GM12872 (cell line): ENCODE measurements at regions not wholly inside any gene's neighbourhood (a gene's known extent, or its start where the extent isn't known, plus 50 kb on each side); places are given as distances from the start of the nearest gene placed in this dataset.

Experiments
- CTCF ChIP-seq: IDR thresholded peaks from 3 replicates; pipeline ENCODE4 v1.5.1; 2011; ENCODE audit warnings: low read depth, mild to moderate bottlenecking, low read length, moderate library complexity; ENCODE audit not compliant: insufficient read depth

GRCh38 chr9:86671018-86671417 is 276.3 kb downstream of the GAS1 start:
- no peak for TF ChIP-seq CTCF

- no peak for TF ChIP-seq CTCF
These were observed 276.8 kb downstream of the GAS1 start for GRCh38 chr9:86670536-86670935.

- no peak for TF ChIP-seq CTCF
These were observed 277.2 kb downstream of the GAS1 start for GRCh38 chr9:86670076-86670475.

GRCh38 chr9:86669422-86669821 is 277.9 kb downstream of the GAS1 start:
- TF ChIP-seq CTCF, result no peak

GRCh38 chr9:86668488-86668887 is 278.8 kb downstream of the GAS1 start:
- TF ChIP-seq CTCF, result no peak

DNA sequence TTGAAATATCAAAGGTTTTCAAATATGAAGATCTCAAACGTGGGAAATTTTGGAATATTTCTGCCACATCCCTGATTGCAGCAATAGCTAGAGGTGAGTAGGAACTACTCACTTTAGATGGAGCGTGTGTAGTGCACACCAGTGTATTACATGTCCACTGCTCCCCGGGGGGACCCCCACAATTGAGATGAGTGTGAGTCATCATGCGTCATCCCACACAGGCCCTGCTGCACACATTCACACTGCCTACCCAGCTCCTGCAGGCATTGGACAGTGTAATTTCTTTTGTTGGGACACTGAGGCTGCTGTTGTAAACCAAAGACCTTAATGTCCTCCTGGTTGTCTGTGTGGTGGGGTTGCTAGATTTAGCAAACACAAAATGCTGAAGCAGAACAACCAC is 280.0 kb downstream of the GAS1 start:
- no peak for TF ChIP-seq CTCF

- TF ChIP-seq CTCF, result no peak
These were observed 281.9 kb downstream of the GAS1 start for GRCh38 chr9:86665416-86665815.

- no peak for TF ChIP-seq CTCF
These were observed 282.7 kb downstream of the GAS1 start for GRCh38 chr9:86664603-86665002.
